Left hindlimb (tissue), 1 donor: ENCODE measurements at regions not wholly inside any gene's neighbourhood (a gene's known extent, or its start where the extent isn't known, plus 50 kb on each side); places are given as distances from the start of the nearest gene placed in this dataset.

ENCODE experiments used
- DNase-seq: peaks from one replicate; pipeline ENCODE4 v3.0.0-alpha.2; 2018

DNA sequence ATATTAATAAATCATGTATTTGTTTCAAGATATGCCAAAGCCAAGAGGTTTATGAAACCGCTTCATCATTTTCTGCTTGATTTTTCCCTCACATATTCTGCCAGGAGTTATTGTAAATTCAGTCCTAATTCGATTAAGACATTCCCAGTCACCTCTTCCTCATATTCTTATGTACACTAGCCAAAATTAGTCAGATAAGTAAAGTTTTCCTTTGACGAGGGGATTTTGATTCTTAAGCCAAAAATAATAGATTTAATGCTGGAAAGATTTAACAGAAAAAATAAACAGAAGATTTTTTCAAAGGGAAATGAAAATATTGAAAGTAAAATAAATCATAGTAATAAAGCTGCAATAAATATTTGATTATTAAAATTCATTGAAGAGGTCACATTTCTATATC is 51.0 kb upstream of the VEGFC start:
- DNase-seq, result no peak

DNA sequence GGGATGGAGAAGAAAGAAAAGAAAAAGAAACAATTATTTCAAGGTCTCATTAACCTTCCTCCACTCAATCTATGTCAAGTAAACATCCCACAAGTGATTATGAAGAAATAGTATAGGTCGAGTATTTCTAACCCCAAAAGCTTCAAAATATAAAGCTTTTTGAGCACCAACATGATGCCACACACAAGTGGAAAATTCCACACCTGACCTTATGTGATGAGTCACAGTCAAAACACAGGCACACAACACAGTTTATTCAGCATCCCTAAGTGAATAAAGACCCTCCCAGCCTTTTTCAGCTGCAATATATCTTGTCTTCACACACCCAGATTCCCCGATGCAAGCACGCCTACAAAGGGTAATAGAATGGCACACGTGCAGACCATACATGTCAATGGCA is 51.7 kb upstream of the VEGFC start:
- DNase-seq, result no peak

DNA sequence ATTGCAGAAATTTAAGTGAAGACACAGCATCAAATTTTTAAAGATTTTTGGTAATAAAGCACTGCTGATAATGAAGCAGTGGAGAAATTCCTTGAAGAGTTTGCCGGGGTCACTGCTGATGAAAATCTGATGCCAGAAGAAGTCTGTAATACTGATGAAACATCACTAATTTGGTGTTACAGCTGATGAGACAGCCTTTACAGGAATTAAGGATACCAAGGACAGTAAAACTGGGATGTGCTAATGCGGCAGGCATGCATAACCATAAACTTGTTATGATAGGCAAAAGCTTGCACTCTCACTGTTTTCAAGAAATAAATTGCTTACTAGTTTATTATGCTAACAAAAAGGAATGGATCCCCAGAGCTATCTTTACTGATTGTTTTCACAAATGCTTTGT is 52.9 kb upstream of the VEGFC start:
- DNase-seq, result no peak

DNA sequence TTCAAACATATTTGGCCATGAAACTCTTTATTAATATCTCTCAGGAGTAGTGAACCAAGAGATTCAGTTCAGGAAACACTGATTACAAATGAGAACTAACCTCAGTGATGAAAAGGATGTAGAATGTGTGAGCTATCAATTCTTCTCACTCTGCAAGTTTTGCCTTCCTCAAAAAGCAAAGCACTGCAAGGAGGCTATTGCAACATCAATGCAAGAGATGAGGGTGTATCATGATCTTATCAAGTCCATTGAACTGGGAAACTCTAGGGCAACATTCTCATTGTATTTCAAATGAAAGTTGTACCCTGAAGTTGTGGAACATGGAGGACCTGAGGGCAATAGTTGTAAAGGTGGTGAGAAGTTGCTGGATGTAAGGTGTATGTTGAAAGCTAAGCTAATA is 56.4 kb upstream of the VEGFC start:
- DNase-seq, result no peak

DNA sequence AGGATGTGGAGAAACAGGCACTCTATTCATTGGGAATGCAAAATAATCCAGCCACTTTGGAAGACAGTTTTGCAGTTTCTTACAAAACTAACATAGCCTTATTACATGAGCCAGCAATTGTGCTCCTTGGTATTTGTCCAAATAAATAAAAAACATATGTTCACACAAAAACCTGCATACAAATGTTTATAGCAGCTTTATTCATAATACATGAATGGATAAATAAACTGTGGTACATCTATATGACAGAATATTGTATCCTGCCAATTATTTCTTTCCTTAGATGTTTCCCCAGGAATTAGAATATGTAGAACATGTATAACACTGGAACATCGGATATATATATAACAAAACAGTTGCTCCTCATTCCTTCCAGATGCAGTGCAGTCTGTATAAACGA is 57.7 kb upstream of the VEGFC start:
- no peak for DNase-seq

DNA sequence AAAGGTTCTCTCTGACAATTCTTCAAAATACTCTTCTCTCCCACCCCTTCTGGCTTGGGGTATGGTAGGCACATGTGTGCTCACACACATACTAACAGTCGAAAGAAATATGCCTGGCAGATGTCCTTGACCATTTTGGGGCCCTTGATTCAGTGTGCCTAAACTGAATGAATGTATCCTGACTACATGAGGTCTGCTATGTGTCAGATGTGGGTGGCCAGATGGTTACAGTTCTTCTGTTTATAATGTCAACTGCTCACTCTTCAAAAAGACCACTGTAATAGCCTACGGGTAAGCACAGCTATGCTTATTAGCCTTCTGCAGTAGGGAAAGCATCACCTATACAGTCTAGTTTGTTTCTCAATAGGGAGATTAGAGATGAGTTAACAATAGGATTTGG is 63.7 kb upstream of the VEGFC start:
- DNase-seq, result no peak

DNA sequence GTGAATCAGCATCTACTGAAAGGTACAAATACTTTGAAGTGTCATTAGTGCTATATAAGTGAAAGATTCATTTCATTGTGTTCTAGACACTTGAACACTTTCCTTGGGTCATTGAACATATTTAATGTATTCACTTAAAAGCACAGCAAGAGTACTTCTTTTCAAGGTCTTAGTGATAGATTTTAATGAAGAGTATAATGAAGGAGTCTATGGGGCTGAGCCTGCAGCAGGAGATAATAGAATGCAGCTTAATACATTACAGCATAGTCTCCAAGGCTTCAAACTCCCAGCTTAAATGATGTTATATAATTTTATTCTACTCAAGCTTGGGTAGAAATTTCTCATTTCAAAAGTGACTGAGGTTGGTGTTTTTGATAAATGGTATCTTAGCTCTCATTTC is 66.1 kb upstream of the VEGFC start:
- DNase-seq, result no peak

DNA sequence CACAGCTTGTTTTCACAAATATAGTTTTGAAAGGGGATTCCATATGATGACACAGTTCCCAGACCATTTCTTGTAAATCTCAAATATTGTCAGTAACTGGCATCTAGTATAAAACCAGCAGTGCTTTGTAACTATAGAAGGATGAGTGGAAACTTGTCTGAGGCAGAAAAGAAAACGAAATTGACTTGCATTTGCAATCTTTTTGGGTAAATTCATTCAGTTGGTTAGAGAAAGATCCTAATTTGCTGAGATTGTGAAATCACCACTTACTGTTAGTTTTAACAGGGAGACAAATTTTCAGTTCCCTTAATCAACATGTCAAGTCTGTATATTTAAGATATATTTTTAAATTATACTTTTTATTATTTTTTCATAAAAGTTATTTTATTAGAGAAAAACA is 71.5 kb upstream of the VEGFC start:
- no peak for DNase-seq

DNA sequence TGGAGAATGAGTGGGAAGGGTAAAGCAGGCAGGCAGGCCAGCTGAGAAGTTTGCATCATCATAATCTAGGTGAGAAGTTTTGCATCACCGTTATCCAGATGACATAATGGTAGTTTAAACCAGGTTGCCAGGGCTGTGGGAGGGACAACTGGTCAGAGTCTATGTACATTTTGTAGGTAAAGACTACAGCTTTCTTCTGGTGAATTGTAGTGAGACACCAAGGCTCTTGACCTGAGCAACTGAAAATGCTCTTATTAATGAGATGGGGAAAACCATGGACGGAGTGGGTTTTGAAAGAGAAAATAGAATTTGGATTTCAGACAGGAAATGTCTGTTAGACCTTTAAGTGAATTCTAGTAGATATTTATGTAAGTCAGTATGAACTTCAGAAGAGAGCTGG is 76.0 kb upstream of the VEGFC start:
- no peak for DNase-seq

DNA sequence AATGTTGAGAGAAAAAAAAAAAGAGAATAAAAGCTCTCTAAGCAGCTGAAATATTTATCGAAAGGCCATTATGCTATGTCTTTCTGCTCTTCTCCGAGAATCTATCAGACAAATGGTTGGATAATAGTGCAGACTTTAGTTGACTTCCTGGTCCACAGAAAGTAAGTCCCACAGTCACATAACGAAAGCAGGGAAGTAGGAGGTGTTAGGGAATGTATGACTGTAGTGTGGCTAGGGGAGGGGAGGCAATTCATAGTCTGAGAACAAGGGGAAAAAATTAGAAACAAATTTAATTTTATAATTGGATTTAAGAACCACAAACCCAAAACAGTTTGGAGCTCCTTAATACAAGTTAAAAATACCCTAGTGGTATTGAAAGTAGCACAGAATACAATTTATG is 79.7 kb upstream of the VEGFC start:
- no peak for DNase-seq

DNA sequence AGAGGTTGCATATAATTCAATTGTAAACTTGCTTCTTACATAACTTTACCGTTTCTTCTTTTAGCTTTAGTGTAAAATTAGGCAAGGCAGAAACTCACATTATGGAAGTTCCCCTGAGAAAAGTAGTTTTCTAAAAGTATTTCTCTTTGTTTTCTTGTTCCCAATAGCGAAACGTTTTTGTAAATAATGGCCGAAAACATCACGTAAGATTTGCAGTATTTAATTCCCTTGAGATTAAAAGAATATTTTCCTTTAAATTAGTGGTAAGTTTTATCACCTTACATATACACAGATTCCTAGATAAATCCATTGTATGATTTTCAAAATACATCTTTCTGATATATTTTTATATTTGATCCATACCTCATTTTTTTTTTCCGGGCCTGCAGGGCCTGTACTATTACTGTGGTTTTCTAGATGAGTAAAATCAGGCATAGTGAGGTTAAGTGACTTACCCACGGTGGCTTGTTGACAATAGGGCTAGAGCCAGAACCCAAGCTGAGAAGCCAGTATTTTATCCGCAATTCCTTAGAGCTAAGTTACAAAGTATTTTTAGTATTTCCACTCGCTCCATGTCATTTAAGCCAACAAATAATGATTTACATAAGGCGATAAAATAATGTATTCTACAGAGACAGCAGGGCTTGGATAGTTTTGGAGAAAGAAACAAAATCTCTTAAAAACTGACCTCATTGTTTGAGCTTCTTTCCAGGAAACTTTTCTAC is 82.2 kb upstream of the VEGFC start:
- peak; percentile 33 for DNase-seq

DNA sequence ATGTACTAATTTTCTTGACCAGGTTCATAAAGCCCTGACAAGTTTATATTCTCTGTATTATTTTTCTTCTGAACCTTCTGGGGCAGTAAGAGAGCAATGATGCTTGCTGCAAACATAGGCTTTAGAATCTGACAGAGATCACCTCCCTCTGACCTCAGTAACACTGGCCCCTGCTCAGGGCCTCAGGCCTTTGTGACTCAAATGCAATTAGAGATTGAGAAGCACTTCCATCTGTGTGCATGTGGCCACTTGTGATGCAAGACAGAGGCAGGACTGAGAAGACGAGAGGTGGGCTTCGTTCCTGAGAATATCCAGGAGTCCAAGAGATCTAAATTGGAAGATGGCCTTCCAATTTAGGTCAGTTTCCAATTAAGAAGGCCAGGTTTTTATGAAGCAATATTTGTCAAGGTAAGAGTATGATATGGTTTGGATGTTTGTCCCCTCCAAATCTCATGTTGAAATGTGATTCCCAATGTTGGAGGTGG is 82.8 kb upstream of the VEGFC start:
- DNase-seq, result peak; percentile 50

DNA sequence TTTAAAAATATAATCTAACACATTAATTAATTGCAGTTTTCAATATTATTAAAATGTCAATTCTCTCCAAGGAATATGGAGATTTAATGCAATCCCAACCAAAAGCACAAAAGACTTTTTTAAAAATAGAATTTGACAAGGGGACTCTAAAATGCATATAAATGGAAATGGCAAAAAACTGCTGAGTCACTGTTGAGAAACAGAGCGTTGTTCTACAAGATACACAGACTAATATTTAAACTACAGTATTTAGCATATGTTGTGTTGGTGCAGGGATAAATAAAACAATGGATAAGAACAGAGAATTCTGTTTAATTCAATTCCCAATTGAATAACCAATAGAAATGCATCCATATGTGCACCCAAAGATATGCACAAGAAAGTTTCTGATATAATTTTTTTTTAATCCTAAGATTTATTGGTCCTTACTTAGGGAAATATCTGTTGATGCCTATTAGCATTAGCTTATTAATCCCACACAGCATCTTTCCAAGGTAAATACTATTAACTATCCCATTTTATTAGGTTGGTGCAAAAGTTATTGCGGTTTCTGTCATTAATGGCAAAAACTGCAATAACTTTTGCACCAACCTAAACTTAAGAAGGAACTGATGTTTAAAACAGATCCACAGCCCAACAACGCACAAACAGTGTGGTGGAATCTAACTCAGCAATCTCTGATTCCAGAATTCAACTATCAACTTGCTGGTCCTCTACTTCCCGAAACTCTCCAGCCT is 86.8 kb upstream of the VEGFC start:
- no peak for DNase-seq

DNA sequence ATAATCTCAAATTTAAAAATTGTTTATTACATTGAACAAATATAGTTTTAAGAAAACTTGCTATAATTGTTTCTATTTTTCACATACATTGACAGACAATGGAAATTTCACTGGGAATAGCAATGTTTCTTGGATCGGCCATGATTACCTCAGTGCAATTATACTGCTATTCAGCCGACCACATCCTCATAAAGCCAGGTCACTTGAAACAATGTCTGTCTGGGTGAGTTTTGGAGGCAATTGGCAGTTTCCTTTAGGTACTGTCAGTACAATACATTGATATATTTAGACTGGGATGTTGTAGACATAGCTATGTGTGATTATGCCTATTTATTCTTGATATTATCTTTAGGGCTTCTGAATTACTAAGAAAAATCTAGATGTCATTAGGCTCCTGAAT is 89.5 kb upstream of the VEGFC start:
- DNase-seq, result no peak

DNA sequence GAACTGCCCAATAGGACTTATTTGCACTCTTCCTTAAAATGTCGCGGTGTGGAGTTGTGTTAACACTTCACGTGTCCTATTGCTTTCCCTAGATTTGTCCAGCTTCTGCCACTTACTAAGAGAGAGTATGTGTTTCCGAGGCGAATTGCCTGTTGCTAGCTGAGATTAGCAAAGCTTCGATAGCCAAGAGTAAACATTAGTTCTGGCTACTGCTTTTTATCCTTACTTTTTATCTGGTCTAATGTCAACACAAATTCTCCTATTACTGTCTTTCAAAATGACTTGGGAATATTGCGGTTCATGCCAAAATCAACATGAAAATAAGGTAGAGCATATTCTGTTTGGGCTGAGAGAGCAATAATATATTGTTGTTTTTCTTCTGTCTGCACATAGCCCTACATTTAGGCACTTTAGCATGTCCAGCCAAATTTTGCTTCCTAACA is 90.4 kb upstream of the VEGFC start:
- DNase-seq, result no peak

DNA sequence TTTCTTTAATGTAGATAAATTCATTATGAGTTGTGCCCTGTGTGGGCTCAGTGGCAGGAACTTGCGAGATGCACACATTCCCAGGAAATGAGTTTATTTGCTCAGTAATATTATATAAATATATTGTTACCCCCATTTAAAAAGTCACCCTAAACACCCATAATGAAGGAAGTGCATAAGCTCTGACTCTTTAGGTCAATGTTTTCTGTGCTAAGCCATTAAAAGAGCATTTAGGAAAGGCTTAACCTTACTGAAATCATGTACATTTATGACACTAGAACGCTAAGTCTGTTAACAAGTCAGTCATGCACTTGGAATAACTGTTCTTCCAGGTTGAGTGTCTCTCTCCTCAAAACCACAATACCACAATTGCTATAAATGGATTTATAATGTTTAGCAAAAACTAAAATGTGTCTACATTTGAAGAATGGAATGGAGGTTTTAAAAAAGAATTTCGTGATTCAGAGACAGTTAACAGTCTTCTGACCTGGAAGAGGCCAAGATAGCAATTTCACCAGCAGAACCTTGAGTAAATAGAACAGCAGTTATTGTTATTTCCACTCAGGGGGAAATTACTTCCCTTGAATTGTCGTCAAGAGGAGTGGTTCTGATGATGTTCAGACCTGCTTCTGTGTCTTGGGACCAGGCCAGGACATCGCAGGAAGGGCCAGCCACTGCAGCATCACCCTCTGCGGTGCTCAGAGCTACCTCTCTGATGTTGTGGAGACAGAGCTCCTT is 91.1 kb upstream of the VEGFC start:
- DNase-seq, result no peak

DNA sequence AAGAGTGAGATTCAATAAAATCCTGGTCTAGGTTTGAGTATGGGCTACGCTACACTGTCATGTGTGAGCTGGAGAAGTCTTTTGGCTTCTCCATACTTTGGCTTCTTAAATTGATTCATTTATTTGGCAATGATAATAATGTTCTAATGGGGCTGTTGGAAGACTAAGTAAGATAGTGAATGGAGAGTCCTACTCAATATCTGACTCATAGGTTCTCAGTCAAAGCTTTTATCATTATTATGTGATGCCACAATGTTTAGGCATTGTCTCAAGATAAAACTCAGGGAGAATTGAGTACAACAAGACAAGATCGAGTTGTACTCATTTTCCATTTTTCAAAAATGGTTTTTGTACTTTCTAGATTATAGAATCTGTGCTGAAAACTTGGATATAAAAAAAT is 92.5 kb upstream of the VEGFC start:
- DNase-seq, result no peak

DNA sequence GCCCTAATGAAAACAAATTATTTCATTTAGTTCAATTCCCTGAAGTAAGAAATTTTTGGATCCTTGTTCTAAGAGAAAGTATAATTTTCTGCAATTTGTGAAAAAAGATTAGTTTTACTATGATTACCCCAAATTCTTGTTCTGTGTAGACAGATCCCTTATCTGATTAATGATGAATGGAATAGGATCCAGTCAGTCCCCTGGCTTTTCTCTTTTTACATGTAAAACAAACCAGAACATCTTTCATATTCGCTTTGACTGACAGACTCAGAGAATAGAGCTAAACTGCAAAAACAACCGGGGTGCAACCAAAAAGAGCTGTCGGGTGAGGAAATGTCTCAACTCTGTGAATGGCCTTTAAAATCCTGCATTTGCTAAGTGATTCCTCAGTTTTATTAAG is 93.4 kb upstream of the VEGFC start:
- DNase-seq, result no peak

DNA sequence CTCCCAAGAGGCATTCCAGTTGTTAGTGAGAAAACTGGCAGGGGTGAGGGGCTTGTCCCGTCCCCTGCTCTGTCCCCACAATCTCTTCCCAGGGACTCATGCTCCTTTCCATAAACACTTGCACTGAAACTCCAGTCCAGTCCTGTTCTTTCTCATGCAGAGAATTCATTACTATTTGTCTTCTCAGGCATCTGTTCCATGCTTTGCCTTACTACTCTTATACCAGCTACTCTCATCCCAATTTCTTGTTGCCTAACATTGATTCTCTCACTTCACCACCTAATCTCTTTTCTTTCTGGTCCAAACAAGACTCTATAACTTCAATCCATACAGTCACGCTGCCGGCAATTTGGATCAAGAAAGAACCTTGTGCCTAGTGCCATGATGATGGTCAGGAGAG is 97.1 kb upstream of the VEGFC start:
- no peak for DNase-seq

DNA sequence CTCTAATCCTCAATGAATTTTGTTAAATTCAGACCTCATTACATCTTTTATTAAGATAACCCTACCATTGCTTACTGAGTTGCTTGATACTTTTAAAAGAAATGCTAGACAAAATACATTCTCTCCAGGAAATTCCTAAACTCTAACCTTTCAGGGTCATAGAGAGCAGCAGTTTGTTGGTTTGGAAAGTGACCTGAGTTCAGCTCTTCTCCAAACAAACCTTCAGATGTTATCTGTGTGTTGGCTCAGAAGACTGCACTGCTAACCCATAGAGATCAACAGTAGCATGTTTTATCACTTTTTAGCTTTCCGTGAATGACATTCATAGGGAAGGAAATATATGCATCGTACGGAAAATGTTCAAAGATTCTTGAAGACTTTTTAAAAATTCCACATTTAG is 101.8 kb upstream of the VEGFC start:
- DNase-seq, result no peak

DNA sequence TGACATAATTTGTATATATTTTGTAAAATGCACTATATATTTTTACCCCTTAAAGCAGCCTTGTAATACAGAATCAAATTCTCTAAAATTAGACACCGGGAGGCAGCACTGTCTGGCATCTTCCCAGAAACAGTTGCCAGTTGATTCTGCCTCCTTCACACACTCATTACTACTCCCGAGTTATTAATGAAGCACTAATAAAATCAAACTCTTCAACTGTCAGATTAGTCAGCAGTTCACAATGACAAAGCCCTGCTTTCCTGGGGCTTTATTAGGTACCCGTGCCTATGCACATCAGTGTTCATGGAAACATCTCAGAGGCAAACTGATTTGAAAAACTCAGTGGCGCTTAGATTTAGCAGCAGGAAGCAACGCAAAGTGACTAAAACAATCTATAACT is 103.5 kb upstream of the VEGFC start:
- no peak for DNase-seq

DNA sequence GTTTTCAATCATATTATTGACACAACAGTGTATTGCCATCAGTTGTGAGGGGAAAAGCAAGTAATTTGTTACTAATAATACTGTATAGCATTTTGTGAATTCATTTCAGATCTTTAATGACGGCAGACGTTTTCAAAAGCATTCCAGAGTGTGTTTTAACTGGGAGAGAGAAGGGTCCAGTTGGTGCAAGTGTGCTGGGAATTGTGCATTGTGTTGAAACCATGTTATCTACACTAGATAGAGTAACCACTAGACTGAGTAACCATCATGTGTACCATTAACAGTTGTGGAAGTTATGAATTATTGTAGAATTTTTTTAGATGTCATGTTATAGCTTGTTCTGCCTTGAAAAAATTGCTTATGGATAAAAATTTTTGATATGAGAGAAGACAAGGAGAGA is 104.5 kb upstream of the VEGFC start:
- no peak for DNase-seq

DNA sequence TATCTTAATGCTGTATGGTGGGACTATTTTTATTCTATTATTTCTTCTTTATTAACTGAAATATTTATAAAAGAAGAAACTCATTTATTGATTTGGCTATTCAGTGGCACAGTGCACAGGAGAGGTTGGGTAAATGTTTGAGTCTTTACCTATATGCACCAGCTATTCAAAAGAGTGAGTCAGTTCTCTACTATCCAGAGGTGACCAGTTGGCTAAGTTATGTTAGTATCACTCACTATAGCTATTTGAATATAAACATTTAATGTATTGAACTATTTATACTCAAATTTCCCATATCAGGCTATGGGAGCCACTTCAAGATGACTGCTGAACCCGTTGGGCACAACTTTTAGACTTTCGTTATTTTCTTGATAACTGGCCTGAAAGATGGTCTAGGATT is 106.1 kb upstream of the VEGFC start:
- DNase-seq, result no peak

DNA sequence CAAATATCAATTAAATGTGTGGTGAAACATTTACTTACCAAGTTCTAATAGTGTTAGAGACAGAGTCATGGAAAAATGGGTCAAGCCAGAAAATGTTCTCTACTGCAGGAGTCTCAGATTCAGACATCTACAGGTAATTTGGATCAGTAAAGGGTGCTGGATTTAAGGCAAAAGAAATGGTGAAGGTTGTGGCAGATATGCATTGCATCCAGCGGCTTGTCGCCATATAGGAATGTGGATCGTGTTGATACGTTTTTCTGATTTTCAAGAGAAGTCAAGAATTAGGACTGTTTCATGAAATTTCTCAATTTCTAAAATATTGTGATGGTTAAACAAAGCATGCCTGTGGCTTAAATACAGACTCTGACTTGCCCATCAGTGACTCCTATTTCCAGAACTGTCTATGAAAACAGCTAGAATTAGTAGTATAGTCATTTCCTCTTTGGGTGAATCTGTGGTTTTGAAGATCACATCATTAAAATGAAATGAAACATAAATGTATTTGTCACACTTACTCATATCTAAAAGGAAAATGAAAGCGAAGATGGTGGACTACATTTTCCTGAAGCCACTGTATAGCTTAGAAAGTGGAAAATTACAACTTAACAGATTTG is 110.1 kb upstream of the VEGFC start:
- no peak for DNase-seq
